GM12878 (cell line): ENCODE measurements at regions not wholly inside any gene's neighbourhood (a gene's known extent, or its start where the extent isn't known, plus 50 kb on each side); places are given as distances from the start of the nearest gene placed in this dataset.

ENCODE experiments used
- BCL11A ChIP-seq: IDR thresholded peaks from 2 replicates; pipeline ENCODE4 v1.6.1; 2011; ENCODE audit warnings: low read depth, low read length
- CTCF ChIP-seq, 3 experiments: IDR thresholded peaks in 2 of 3; conservative IDR thresholded peaks in 1 of 3; 2 replicates each; pipeline ENCODE4 v1.5.1; 2011; ENCODE audit warnings: low read depth in 3 of 3, low read length in 3 of 3, mild to moderate bottlenecking in 3 of 3, control low read depth in 2 of 3, moderate library complexity in 2 of 3, inconsistent platforms in 1 of 3, mixed read lengths in 1 of 3; ENCODE audit not compliant: control insufficient read depth in 2 of 3, insufficient read depth in 1 of 3; ENCODE audit errors: extremely low read depth in 1 of 3
- NBN ChIP-seq: fragments of 450-650 bp; IDR thresholded peaks from 2 replicates; pipeline ENCODE4 v1.6.1; 2016
- POLR2A ChIP-seq: IDR thresholded peaks from 2 replicates; pipeline ENCODE4 v1.6.1; 2011; ENCODE audit warnings: low read depth, mild to moderate bottlenecking, low read length
- POLR2AphosphoS5 ChIP-seq: IDR thresholded peaks from 2 replicates; pipeline ENCODE4 v1.6.1; 2011; ENCODE audit warnings: mild to moderate bottlenecking, low read length, inconsistent platforms
- REST ChIP-seq: IDR thresholded peaks from 2 replicates; pipeline ENCODE4 v1.6.1; 2012; ENCODE audit warnings: mild to moderate bottlenecking, low read depth, low read length
- SMAD1 ChIP-seq: fragments of 450-650 bp; IDR thresholded peaks from 2 replicates; pipeline ENCODE4 v1.6.1; 2018; ENCODE audit warnings: mild to moderate bottlenecking, low read depth; ENCODE audit not compliant: partially characterized antibody
- SPI1 ChIP-seq: IDR thresholded peaks from 2 replicates; pipeline ENCODE4 v1.6.1; 2011; ENCODE audit warnings: low read depth, mild to moderate bottlenecking, low read length, moderate library complexity, borderline replicate concordance; ENCODE audit not compliant: insufficient read depth
- ZNF207 ChIP-seq: fragments of 450-650 bp; IDR thresholded peaks from 2 replicates; pipeline ENCODE4 v1.6.1; 2014; ENCODE audit warnings: antibody characterized with exemption, mild to moderate bottlenecking, borderline replicate concordance
- ZNF687 ChIP-seq: fragments of 450-650 bp; IDR thresholded peaks from 2 replicates; pipeline ENCODE4 v1.6.1; 2017; ENCODE audit warnings: mild to moderate bottlenecking, moderate library complexity
- TF ChIP-seq, protein P1 (sequence below): fragments of 450-650 bp; formaldehyde crosslinking; IDR thresholded peaks from 2 replicates; pipeline ENCODE4 v1.4.0; 2022; ENCODE audit warnings: mild to moderate bottlenecking, moderate library complexity
- TF ChIP-seq, protein P2 (sequence below): IDR thresholded peaks from 2 replicates; pipeline ENCODE4 v1.6.1; 2011; ENCODE audit warnings: low read depth, low read length, improper control_type of control experiment, borderline replicate concordance

GRCh38 chr2:104501342-104501741, 352.6 kb upstream of the POU3F3 start:
- TF ChIP-seq REST: no peak
- TF ChIP-seq BCL11A: no peak
- TF ChIP-seq NBN: no peak
- TF ChIP-seq POLR2A: no peak
- no peak for TF ChIP-seq SPI1
- no peak for TF ChIP-seq CTCF (IDR thresholded peaks at IDR 0.05 in 2 of 3, conservative IDR thresholded peaks at IDR 0.05 in 1 of 3; ENCODE audit: control insufficient read depth in 2 of 3, extremely low read depth in 1 of 3, insufficient read depth in 1 of 3, low read depth in 3 of 3, low read length in 3 of 3)
- TF ChIP-seq ZNF207: no peak
- TF ChIP-seq POLR2AphosphoS5: no peak
- TF ChIP-seq, protein P1, sequence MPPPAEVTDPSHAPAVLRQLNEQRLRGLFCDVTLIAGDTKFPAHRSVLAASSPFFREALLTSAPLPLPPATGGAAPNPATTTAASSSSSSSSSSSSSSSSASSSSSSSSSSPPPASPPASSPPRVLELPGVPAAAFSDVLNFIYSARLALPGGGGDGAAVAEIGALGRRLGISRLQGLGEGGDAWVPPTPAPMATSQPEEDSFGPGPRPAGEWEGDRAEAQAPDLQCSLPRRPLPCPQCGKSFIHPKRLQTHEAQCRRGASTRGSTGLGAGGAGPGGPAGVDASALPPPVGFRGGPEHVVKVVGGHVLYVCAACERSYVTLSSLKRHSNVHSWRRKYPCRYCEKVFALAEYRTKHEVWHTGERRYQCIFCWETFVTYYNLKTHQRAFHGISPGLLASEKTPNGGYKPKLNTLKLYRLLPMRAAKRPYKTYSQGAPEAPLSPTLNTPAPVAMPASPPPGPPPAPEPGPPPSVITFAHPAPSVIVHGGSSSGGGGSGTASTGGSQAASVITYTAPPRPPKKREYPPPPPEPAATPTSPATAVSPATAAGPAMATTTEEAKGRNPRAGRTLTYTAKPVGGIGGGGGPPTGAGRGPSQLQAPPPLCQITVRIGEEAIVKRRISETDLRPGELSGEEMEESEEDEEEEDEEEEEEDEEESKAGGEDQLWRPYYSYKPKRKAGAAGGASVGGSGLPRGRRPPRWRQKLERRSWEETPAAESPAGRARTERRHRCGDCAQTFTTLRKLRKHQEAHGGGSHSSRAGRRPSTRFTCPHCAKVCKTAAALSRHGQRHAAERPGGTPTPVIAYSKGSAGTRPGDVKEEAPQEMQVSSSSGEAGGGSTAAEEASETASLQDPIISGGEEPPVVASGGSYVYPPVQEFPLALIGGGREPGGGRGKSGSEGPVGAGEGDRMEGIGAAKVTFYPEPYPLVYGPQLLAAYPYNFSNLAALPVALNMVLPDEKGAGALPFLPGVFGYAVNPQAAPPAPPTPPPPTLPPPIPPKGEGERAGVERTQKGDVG (CRISPR knock-in tag): no peak
- TF ChIP-seq, protein P2, sequence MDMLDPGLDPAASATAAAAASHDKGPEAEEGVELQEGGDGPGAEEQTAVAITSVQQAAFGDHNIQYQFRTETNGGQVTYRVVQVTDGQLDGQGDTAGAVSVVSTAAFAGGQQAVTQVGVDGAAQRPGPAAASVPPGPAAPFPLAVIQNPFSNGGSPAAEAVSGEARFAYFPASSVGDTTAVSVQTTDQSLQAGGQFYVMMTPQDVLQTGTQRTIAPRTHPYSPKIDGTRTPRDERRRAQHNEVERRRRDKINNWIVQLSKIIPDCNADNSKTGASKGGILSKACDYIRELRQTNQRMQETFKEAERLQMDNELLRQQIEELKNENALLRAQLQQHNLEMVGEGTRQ: no peak
- no peak for TF ChIP-seq ZNF687
- TF ChIP-seq SMAD1: no peak
